Astrocyte of the cerebellum (primary cell): ENCODE measurements at regions not wholly inside any gene's neighbourhood (a gene's known extent, or its start where the extent isn't known, plus 50 kb on each side); places are given as distances from the start of the nearest gene placed in this dataset.

Experiments used
- DNase-seq: peaks from one replicate; pipeline ENCODE4 v3.0.0-alpha.2; 2011; ENCODE audit warnings: low read depth
- H3K4me3 ChIP-seq: 2 replicates; pipeline ENCODE4 v1.5.1; 2011; ENCODE audit warnings: mild to moderate bottlenecking, low read depth, low read length, moderate library complexity
- CTCF ChIP-seq: IDR thresholded peaks from 2 replicates; pipeline ENCODE4 v1.5.1; 2012; ENCODE audit warnings: low read length, low read depth, moderate library complexity, mild to moderate bottlenecking; ENCODE audit errors: missing control alignments
- in situ Hi-C: cut with HindIII; loops from 2 replicates; pipeline ENCODE4 v1.10.0; 2017; ENCODE audit warnings: low sequenced_read_pairs

GRCh38 chr6:122050242-122050755 is 349.2 kb upstream of the HSF2 start:
- DNase-seq = no peak
- in situ Hi-C loops = no loop called here
- H3K4me3 ChIP-seq = no peak overlapping the region
- no peak for TF ChIP-seq CTCF

GRCh38 chr6:122052346-122052900 is 347.0 kb upstream of the HSF2 start:
- DNase-seq = no peak
- in situ Hi-C loops = no loop called here
- no peak overlapping the region for H3K4me3 ChIP-seq
- TF ChIP-seq CTCF = no peak

- TF ChIP-seq CTCF = no peak
- in situ Hi-C loops = no loop called here
- H3K4me3 ChIP-seq = no peak overlapping the region
- DNase-seq = no peak
Measured at GRCh38 chr6:122059918-122060317, 339.5 kb upstream of the HSF2 start.

GRCh38 chr6:122061855-122062254 is 337.6 kb upstream of the HSF2 start:
- TF ChIP-seq CTCF = no peak
- in situ Hi-C loops = no loop called here
- DNase-seq = no peak

GRCh38 chr6:122063076-122063475 is 336.4 kb upstream of the HSF2 start:
- no peak for DNase-seq
- no peak overlapping the region for H3K4me3 ChIP-seq
- TF ChIP-seq CTCF = no peak
- in situ Hi-C loops = no loop called here

More at GRCh38 chr6:122061855-122062254, 337.6 kb upstream of the HSF2 start:
- no peak overlapping the region for H3K4me3 ChIP-seq

- H3K4me3 ChIP-seq = no peak overlapping the region
- no peak for TF ChIP-seq CTCF
- in situ Hi-C loops = no loop called here
- no peak for DNase-seq
Measured at GRCh38 chr6:122063761-122064160, 335.7 kb upstream of the HSF2 start.
